ENCODE measurements at regions not wholly inside any gene's neighbourhood (a gene's known extent, or its start where the extent isn't known, plus 50 kb on each side); places are given as distances from the start of the nearest gene placed in this dataset.

DNA sequence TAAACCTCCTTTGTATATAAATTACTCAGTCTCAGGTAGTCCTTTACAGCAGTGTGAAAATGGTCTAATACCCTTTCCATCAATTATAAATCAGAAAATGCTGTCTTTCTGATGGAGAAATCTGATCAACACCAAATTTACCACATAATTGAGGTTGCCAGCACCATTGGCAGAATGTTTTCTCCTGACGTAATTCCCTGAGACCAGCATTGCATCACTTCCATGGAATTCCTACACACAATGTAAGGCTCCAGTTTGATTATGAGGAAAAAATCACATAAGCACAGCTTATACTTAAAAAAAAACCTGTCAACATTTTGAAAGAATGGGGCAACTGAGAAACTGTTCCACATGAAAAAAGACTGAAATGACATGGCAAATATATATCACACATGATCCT is 618.7 kb upstream of the CDH6 start:
- H3K27ac Mint-ChIP-seq (ENCODE audit: unreplicated experiment) = no peak overlapping the region
- no peaks in the 10 kb centered on the region for H3K27me3 Mint-ChIP-seq (ENCODE audit: low read depth)
- H3K4me1 Mint-ChIP-seq (ENCODE audit: low read depth) = peaks cover 3% of the 10 kb centered on the region
- no peaks in the 10 kb centered on the region for H3K36me3 Mint-ChIP-seq (ENCODE audit: low read depth)
- no peak for DNase-seq (ENCODE audit: low spot score)
- H3K9me3 Mint-ChIP-seq (ENCODE audit: low read depth) = peaks cover 4% of the 10 kb centered on the region
- no peak overlapping the region for H3K4me3 Mint-ChIP-seq (ENCODE audit: unreplicated experiment)
- TF ChIP-seq, protein P1, sequence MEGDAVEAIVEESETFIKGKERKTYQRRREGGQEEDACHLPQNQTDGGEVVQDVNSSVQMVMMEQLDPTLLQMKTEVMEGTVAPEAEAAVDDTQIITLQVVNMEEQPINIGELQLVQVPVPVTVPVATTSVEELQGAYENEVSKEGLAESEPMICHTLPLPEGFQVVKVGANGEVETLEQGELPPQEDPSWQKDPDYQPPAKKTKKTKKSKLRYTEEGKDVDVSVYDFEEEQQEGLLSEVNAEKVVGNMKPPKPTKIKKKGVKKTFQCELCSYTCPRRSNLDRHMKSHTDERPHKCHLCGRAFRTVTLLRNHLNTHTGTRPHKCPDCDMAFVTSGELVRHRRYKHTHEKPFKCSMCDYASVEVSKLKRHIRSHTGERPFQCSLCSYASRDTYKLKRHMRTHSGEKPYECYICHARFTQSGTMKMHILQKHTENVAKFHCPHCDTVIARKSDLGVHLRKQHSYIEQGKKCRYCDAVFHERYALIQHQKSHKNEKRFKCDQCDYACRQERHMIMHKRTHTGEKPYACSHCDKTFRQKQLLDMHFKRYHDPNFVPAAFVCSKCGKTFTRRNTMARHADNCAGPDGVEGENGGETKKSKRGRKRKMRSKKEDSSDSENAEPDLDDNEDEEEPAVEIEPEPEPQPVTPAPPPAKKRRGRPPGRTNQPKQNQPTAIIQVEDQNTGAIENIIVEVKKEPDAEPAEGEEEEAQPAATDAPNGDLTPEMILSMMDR (IDR thresholded peaks at IDR 0.05) = no peak

DNA sequence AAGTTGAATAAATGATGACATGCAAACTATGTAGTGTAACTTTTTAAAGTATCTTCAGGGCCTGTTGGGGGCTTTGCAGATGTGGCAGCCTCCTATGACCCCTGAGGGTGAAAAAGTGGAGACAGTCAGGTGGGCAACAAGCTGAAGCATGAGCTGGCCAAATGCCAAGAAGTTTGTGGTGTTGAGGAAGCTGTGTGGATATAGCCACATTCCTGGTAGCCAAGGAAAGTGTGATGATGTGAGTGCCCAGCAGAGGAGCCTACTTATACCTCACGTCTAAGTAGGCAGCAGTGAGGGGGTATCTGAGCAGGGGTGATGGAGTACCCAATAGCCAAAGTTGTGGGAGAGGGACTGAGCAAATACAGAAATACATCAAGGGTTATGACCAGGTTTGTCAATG is 621.2 kb upstream of the CDH6 start:
- H3K4me3 Mint-ChIP-seq (ENCODE audit: unreplicated experiment) = no peak overlapping the region
- DNase-seq (ENCODE audit: low spot score) = no peak

DNA sequence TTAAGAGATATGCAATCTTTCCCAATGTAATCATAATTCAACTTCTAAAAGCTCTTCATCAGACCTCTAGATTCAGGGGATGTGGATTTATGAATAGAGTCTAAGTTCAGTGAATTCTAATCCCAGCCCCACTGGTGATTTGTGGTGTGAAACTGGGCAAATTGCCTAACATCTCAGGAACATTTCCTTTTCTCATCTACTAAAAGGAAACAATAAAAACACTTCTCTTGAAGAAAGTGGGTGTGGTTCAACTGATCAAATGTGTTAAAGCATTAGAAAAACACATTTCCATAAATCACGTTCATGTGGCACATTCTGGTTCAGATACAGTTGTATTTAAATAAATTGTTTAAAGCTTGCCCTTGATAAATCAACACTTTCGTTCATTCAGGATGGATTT is 631.7 kb upstream of the CDH6 start:
- no peaks in the 10 kb centered on the region for H3K36me3 Mint-ChIP-seq (ENCODE audit: low read depth)
- DNase-seq (ENCODE audit: low spot score) = no peak
- H3K27ac Mint-ChIP-seq (ENCODE audit: unreplicated experiment) = no peak overlapping the region
- H3K9me3 Mint-ChIP-seq (ENCODE audit: low read depth) = peaks cover 3% of the 10 kb centered on the region
- H3K4me1 Mint-ChIP-seq (ENCODE audit: low read depth) = no peaks in the 10 kb centered on the region
- no peak overlapping the region for H3K4me3 Mint-ChIP-seq (ENCODE audit: unreplicated experiment)
- TF ChIP-seq, protein P1 (IDR thresholded peaks at IDR 0.05) = no peak
- H3K27me3 Mint-ChIP-seq (ENCODE audit: low read depth) = no peaks in the 10 kb centered on the region

More for the DNA sequence above, 621.2 kb upstream of the CDH6 start:
- Mint-ChIP-seq H3K27me3 (ENCODE audit: low read depth) (no peaks in the 10 kb centered on the region), H3K4me1 (ENCODE audit: low read depth) (peaks cover 3% of the 10 kb centered on the region), H3K36me3 (ENCODE audit: low read depth) (no peaks in the 10 kb centered on the region), H3K9me3 (ENCODE audit: low read depth) (no peaks in the 10 kb centered on the region), H3K27ac (ENCODE audit: unreplicated experiment) (no peak overlapping the region)
- TF ChIP-seq, protein P1 (IDR thresholded peaks at IDR 0.05) = no peak

DNA sequence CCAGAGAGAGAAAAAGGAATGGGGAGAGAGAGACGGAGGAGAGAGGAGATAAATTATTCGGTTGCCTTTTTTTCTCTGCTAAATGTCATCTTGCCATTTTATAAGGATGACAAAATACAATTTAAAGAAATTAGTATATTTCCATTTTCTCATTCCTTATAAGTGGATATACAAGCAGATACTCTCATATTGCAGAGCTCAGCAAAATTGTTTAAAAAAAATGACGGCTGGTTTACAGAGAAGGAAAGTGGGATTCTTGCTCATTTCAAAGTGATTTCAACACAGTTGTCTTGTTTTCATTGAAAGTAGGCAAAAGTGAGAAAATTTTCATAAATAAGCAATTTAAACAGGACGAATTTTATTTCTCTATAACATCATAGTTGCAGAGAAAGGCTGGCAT is 641.9 kb upstream of the CDH6 start:
- H3K36me3 Mint-ChIP-seq (ENCODE audit: low read depth) = no peaks in the 10 kb centered on the region
- H3K9me3 Mint-ChIP-seq (ENCODE audit: low read depth) = no peaks in the 10 kb centered on the region
- no peak for DNase-seq (ENCODE audit: low spot score)
- peaks cover 4% of the 10 kb centered on the region for H3K4me1 Mint-ChIP-seq (ENCODE audit: low read depth)
- no peaks in the 10 kb centered on the region for H3K27me3 Mint-ChIP-seq (ENCODE audit: low read depth)
- no peak overlapping the region for H3K4me3 Mint-ChIP-seq (ENCODE audit: unreplicated experiment)
- TF ChIP-seq, protein P1 (IDR thresholded peaks at IDR 0.05) = no peak
- H3K27ac Mint-ChIP-seq (ENCODE audit: unreplicated experiment) = no peak overlapping the region

DNA sequence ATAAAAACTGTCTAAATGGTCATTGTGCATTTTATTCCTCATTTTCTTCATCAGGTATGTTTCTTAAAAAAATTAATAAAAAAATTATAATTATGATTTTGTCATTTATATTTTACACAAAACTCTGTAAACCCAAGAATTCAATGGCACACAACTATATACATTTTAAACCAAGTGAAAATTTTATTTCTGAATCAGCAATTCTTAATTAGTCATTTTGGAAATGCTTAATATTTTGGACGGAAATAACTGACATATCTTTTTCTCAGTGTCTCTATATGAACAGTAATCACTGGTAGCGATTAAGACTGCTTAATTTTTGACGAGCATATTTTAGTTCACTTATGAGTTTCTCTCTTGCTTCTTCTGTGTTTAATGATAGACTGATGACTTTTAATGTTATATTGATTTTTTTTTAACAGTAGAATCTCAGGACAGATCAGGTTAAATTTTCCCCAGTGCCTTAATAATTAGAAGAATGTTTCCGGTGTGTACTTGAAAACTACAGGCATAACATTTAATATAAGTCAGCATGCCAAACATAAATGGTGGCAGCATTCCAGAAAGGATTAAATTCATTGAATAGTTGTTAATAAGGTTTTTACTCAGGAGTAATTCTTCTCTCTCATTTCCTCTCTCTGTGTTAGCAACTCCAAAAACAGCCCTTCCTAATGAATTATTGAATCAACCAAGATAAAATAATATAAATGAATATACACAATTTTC is 644.7 kb upstream of the CDH6 start:
- Mint-ChIP-seq H3K27me3 (ENCODE audit: low read depth) (no peaks in the 10 kb centered on the region), H3K9me3 (ENCODE audit: low read depth) (no peaks in the 10 kb centered on the region), H3K4me1 (ENCODE audit: low read depth) (peaks cover 12% of the 10 kb centered on the region), H3K36me3 (ENCODE audit: low read depth) (no peaks in the 10 kb centered on the region), H3K27ac (ENCODE audit: unreplicated experiment) (no peak overlapping the region), H3K4me3 (ENCODE audit: unreplicated experiment) (no peak overlapping the region)
- DNase-seq (ENCODE audit: low spot score) = no peak
- TF ChIP-seq, protein P1 (IDR thresholded peaks at IDR 0.05) = no peak
